SHP77 treated with DMSO at 0.1 percent for 48 hours (cell line): ENCODE measurements at regions not wholly inside any gene's neighbourhood (a gene's known extent, or its start where the extent isn't known, plus 50 kb on each side); places are given as distances from the start of the nearest gene placed in this dataset.
"Not testable (repeated sequence)": the region's sequence is repeated elsewhere in the genome, so short reads cannot be mapped to it uniquely, and the experiment has no call there.

Experiments
- DNase-seq: peaks from one replicate; lab custom pipeline; 2025; lab: John Stamatoyannopoulos, UW

- DNase-seq: no peak
Measured at GRCh38 chr5:6321078-6321477, 57.3 kb downstream of the MED10 start.

GRCh38 chr5:6319116-6319515 lies 59.2 kb downstream of the MED10 start:
- peak; percentile 47 for DNase-seq

DNA sequence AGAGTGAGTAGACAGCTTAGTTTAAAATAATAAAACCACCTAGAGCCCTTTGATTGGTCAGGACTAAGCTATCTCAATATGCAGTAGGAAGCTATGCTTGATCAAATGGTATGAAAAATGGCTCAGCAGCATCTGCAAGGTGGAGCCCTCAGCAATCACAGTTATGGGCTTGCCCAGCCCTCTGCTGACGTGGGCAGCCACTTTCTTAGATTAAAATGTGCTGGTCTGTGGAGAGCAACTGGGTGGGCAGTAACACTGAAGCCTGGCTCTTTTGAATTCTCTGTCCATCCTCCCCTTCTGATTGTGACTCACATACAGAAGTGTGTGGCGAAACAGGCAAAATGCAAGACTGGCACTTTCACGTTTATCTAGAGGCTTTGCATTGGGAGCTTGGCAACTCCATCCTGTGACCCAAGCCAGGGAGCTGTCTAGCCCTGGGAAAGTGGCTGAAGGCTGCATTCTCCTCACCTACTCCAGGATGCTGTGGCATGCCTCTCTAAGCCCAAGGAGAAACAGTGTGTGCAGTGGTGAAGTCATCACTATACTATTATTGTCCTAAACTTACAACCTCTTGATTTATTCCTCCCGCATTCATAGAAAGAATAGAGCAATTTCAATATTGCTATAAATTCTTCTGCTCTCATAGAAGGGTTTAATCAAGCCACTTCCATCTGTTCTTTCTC lies 61.1 kb downstream of the MED10 start:
- no peak for DNase-seq

DNA sequence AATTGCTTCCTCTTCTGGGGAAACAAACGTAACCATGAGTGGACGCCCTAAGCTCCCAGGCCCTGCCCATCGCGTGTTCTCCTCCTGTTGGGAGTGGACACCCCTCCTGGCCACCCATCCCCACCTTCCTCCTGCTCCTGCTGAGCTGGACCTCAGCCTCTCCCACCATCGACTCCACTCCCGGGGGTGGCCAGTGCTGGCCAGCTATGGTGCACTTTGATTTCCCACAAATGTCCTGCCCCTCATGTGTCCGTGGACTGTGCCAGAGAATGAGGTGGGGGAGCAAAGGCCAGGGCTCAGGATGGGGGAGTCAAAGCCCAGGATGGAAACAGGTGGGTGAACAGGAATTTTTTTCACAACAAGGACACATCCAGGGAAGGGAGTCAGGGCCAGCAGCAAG lies 62.8 kb downstream of the MED10 start:
- DNase-seq: no peak

- no peak for DNase-seq
Measured at GRCh38 chr5:6311568-6312501, 66.5 kb downstream of the MED10 start.

- no peak for DNase-seq
Measured at GRCh38 chr5:6309949-6310348, 68.4 kb downstream of the MED10 start.

DNA sequence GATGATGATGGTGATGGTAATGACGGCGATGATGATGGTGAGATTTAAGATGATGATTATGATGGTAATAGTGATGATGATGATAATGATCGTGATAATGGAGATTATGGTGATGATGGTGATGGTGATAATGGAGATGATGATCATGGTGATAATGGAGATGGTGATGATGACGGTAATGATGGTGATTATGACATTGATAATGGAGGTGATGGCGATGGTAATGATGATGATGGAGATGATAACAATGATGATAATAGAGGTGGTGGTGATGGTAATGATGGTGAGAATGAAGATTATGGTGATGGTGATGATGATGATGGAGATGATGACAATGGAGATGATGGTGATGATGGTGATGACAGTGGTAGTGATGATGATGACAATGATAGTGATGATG lies 69.7 kb downstream of the MED10 start:
- no peak for DNase-seq

GRCh38 chr5:6307304-6307703 lies 71.0 kb downstream of the MED10 start:
- DNase-seq: peak; percentile 44

GRCh38 chr5:6305853-6306252 lies 72.5 kb downstream of the MED10 start:
- no peak for DNase-seq

DNA sequence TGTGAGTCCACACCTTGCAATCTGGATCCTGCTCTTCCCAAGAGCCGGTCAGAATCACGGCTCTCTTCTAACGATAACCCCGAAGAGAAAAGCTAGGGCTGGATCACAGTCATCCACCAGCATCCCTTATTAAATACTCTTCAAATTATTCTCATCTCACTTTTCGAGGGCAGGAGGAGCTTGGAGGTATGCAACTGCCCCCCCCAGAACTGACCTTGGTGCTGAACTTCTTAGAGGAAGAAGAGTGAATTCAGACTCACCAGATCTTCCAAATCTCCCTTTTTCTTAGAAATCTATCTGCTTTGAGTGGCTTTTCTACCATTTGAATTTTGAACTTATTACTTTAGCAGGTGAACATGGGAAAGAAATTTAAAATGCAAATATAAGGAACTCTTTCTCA lies 75.7 kb downstream of the MED10 start:
- no peak for DNase-seq

GRCh38 chr5:6302075-6302474 lies 76.3 kb downstream of the MED10 start:
- DNase-seq: no peak

DNA sequence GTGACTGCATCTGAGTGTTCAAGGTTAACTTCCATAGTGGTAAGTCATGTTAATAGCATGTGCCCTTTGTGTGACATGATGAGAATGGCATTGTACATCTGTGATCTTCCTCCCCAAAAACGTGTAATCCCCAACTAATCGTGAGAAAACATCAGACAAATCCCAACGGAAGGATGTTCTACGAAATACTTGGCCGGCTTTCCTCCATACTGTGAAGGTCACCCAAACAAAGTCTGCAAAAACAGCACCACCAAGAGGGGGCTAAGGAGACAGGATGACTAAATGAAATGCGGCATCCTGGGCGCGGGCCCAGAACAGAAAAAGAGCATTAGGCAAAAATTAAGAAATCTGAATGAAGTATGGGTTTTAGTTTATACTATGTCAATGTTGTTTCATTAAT lies 81.8 kb downstream of the MED10 start:
- DNase-seq: no peak

GRCh38 chr5:6291961-6292360 lies 86.4 kb downstream of the MED10 start:
- DNase-seq: peak; percentile 55

DNA sequence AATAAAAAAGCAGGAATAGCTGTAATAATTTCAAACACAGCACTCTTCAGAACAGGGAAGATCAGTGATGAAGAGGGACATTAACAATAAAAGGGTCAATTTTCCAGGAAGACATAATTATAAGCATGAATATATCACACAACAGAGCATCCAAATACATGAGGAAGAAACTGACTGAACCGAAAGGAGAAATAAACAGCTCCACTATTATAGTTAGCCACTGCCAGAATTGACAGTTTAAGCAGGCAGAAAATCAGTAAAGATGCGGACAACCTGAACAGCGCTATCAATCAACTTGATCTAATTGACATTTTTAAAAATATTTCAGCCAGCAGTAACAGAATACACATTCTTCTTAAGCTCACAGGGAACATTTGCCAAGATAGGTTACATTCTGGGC lies 89.1 kb downstream of the MED10 start:
- DNase-seq: no peak

GRCh38 chr5:6287176-6287575 lies 91.2 kb downstream of the MED10 start:
- no peak for DNase-seq

- no peak for DNase-seq
Measured at GRCh38 chr5:6286404-6286803, 91.9 kb downstream of the MED10 start.

- not testable (repeated sequence) for DNase-seq
Measured at GRCh38 chr5:6284491-6284890, 93.9 kb downstream of the MED10 start.

GRCh38 chr5:6282352-6282751 lies 96.0 kb downstream of the MED10 start:
- no peak for DNase-seq

- no peak for DNase-seq
Measured at GRCh38 chr5:6281818-6282217, 96.5 kb downstream of the MED10 start.

DNA sequence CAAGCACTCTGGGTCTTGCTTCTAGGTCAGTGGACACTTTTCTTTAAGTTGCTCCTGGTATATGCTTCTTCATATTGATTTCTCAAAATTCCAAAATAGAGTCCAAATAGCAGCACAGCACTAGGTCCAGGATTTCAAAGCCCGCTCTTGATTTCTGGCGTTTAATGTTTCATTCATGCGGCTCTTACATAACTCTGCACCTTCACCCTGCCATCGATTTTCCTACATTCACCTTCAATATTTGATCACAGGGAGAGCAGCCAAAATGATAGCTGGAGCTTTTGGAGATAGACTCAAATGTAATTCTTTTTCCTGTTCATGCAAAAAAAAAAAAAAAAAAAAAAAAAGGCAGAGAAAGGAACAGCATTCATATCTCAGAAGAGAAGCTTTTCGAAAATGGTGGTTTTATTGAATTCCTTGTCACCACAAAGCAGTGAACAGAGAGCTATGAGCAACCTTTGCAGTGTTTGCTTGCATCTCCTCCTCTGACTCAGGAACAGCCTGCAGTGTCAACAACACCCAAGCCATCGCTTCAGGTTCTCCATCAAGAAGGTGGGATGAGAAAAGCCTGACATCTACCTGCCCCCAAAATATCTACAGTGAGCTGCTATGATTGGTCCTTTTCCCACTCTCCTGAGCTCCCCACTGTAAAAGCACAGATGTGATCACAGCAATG lies 97.8 kb downstream of the MED10 start:
- no peak for DNase-seq

- no peak for DNase-seq
Measured at GRCh38 chr5:6279607-6280006, 98.7 kb downstream of the MED10 start.

GRCh38 chr5:6274846-6275543 lies 103.4 kb downstream of the MED10 start:
- DNase-seq: no peak
